ENCODE measurements at regions not wholly inside any gene's neighbourhood (a gene's known extent, or its start where the extent isn't known, plus 50 kb on each side); places are given as distances from the start of the nearest gene placed in this dataset.

DNA sequence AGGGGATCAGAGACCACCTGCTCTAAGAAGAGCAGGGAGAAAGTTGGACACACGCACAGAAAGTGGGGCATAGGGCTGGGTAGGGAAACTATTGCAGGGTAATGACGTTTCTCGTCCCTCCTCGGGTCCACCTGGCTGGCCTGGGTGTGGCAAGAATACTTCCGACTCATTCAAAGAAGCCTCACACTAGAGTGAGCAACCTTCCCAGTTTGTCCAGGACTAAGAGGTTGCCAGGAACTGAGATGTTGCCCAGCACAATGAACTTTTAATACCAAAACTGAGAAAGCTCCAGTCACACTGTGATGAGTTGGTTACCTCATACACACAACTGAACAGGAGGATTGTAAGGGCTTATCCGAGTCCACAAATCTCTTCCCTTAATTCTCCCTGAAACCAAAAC, 74.5 kb upstream of the ADGRF1 start:
- Histone ChIP-seq H2AFZ (ENCODE audit: low read depth, low read length, severe bottlenecking) (no peak overlapping the region), H3K9ac (ENCODE audit: low read length) (no peak overlapping the region), H3K36me3 (ENCODE audit: low read length) (no peaks in the 10 kb centered on the region), H3K27ac (ENCODE audit: low read depth, low read length) (no peak overlapping the region), H3F3A (ENCODE audit: insufficient read depth) (no peaks in the 10 kb centered on the region), H3K27me3 (ENCODE audit: low read length) (no peaks in the 10 kb centered on the region), H3K4me3 (ENCODE audit: insufficient read depth, low read length, poor library complexity, severe bottlenecking) (no peak overlapping the region), H4K20me1 (ENCODE audit: low read depth, low read length) (no peaks in the 10 kb centered on the region), H3K79me2 (ENCODE audit: insufficient read depth, low read length) (no peaks in the 10 kb centered on the region), H3K9me3 (ENCODE audit: insufficient read depth, low read length) (no peaks in the 10 kb centered on the region), H3K4me2 (ENCODE audit: low read depth, low read length, poor library complexity, severe bottlenecking) (no peak overlapping the region), H3K9me2 (replicated peaks; ENCODE audit: insufficient read depth, low read length) (no peaks in the 10 kb centered on the region)
- TF ChIP-seq, protein P1, sequence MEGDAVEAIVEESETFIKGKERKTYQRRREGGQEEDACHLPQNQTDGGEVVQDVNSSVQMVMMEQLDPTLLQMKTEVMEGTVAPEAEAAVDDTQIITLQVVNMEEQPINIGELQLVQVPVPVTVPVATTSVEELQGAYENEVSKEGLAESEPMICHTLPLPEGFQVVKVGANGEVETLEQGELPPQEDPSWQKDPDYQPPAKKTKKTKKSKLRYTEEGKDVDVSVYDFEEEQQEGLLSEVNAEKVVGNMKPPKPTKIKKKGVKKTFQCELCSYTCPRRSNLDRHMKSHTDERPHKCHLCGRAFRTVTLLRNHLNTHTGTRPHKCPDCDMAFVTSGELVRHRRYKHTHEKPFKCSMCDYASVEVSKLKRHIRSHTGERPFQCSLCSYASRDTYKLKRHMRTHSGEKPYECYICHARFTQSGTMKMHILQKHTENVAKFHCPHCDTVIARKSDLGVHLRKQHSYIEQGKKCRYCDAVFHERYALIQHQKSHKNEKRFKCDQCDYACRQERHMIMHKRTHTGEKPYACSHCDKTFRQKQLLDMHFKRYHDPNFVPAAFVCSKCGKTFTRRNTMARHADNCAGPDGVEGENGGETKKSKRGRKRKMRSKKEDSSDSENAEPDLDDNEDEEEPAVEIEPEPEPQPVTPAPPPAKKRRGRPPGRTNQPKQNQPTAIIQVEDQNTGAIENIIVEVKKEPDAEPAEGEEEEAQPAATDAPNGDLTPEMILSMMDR (IDR thresholded peaks at IDR 0.05; ENCODE audit: insufficient read depth, low read length, poor library complexity, severe bottlenecking): no peak
- TF ChIP-seq EZH2phosphoT487 (conservative IDR thresholded peaks at IDR 0.05; ENCODE audit: low read length): no peak

DNA sequence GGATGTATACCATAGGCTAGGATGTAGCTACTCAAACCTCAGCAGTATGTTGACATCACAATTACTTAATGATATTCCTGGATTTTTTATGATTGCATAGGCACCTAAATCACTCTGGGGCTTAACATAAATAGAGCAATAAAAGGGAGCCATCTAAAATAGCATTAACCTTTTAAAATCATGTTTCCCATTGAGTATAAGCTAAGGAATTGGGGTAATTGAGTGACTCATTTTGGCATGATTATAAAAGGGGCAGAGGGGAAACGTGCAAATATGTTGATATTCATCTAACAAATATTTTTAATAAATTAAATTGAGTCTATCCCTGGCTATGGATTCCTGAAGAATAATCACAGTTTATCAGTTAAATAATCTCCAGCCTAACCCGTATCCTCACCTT, 74.0 kb upstream of the ADGRF1 start:
- H3K9ac ChIP-seq (ENCODE audit: low read length): no peak overlapping the region
- H2AFZ ChIP-seq (ENCODE audit: low read depth, low read length, severe bottlenecking): no peak overlapping the region
- H4K20me1 ChIP-seq (ENCODE audit: low read depth, low read length): no peaks in the 10 kb centered on the region
- no peak overlapping the region for H3K4me3 ChIP-seq (ENCODE audit: insufficient read depth, low read length, poor library complexity, severe bottlenecking)
- no peaks in the 10 kb centered on the region for H3F3A ChIP-seq (ENCODE audit: insufficient read depth)
- H3K9me3 ChIP-seq (ENCODE audit: insufficient read depth, low read length): no peaks in the 10 kb centered on the region
- no peaks in the 10 kb centered on the region for H3K36me3 ChIP-seq (ENCODE audit: low read length)
- TF ChIP-seq EZH2phosphoT487 (conservative IDR thresholded peaks at IDR 0.05; ENCODE audit: low read length): no peak
- TF ChIP-seq, protein P1 (IDR thresholded peaks at IDR 0.05; ENCODE audit: insufficient read depth, low read length, poor library complexity, severe bottlenecking): no peak
- no peak overlapping the region for H3K27ac ChIP-seq (ENCODE audit: low read depth, low read length)
- no peak overlapping the region for H3K4me2 ChIP-seq (ENCODE audit: low read depth, low read length, poor library complexity, severe bottlenecking)
- H3K9me2 ChIP-seq (replicated peaks; ENCODE audit: insufficient read depth, low read length): no peaks in the 10 kb centered on the region
- no peaks in the 10 kb centered on the region for H3K79me2 ChIP-seq (ENCODE audit: insufficient read depth, low read length)
- no peaks in the 10 kb centered on the region for H3K27me3 ChIP-seq (ENCODE audit: low read length)

DNA sequence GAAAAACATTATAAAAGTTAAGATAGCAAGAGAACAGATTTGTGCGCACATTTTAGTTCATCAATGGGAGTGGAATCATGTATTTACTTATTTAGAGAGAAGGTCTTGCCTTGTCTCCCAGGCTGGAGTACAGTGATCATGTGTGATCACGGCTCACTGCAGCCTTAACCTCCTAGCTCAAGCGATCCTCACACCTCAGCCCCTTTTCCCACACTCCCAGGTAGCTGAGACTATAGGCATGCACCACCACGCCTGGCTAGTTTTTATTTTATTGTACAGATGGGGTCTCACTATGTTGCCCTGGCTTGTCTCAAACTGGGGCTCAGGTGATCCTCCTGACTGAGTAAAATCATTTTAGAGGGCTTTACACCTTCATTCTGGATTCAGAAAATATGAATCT, 72.3 kb upstream of the ADGRF1 start:
- H2AFZ ChIP-seq (ENCODE audit: low read depth, low read length, severe bottlenecking): no peak overlapping the region
- no peaks in the 10 kb centered on the region for H3F3A ChIP-seq (ENCODE audit: insufficient read depth)
- no peaks in the 10 kb centered on the region for H3K27me3 ChIP-seq (ENCODE audit: low read length)
- no peak overlapping the region for H3K9ac ChIP-seq (ENCODE audit: low read length)
- no peaks in the 10 kb centered on the region for H3K36me3 ChIP-seq (ENCODE audit: low read length)
- H3K9me3 ChIP-seq (ENCODE audit: insufficient read depth, low read length): no peaks in the 10 kb centered on the region
- no peaks in the 10 kb centered on the region for H3K9me2 ChIP-seq (replicated peaks; ENCODE audit: insufficient read depth, low read length)
- H3K4me3 ChIP-seq (ENCODE audit: insufficient read depth, low read length, poor library complexity, severe bottlenecking): no peak overlapping the region
- H3K27ac ChIP-seq (ENCODE audit: low read depth, low read length): no peak overlapping the region
- H3K79me2 ChIP-seq (ENCODE audit: insufficient read depth, low read length): no peaks in the 10 kb centered on the region
- H4K20me1 ChIP-seq (ENCODE audit: low read depth, low read length): no peaks in the 10 kb centered on the region
- no peak overlapping the region for H3K4me2 ChIP-seq (ENCODE audit: low read depth, low read length, poor library complexity, severe bottlenecking)
- TF ChIP-seq, protein P1 (IDR thresholded peaks at IDR 0.05; ENCODE audit: insufficient read depth, low read length, poor library complexity, severe bottlenecking): no peak
- no peak for TF ChIP-seq EZH2phosphoT487 (conservative IDR thresholded peaks at IDR 0.05; ENCODE audit: low read length)

DNA sequence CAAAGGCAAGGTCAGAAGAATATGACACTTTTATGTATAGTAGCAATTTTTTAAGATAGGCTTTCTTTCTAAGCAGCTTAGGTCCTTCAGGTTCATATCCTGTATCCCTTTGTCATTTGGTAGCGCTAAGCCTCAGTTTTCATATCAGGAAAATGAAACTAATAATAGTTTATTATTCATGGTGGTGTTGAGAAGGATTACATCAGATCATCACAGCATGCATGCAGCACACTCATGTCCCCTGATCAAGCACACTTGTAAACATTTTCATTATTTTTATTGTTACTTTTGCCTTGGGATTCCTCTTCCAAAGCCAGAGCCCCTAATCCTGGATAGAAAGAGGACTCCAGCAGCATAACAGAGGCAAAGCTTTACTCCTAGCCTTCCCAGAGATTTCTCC, 70.2 kb upstream of the ADGRF1 start:
- Histone ChIP-seq H3K9me3 (ENCODE audit: insufficient read depth, low read length) (no peaks in the 10 kb centered on the region), H2AFZ (ENCODE audit: low read depth, low read length, severe bottlenecking) (no peak overlapping the region), H3K27me3 (ENCODE audit: low read length) (no peaks in the 10 kb centered on the region), H4K20me1 (ENCODE audit: low read depth, low read length) (no peaks in the 10 kb centered on the region), H3K4me2 (ENCODE audit: low read depth, low read length, poor library complexity, severe bottlenecking) (no peak overlapping the region), H3K9ac (ENCODE audit: low read length) (no peak overlapping the region), H3K9me2 (replicated peaks; ENCODE audit: insufficient read depth, low read length) (no peaks in the 10 kb centered on the region), H3K36me3 (ENCODE audit: low read length) (no peaks in the 10 kb centered on the region), H3K27ac (ENCODE audit: low read depth, low read length) (no peak overlapping the region), H3F3A (ENCODE audit: insufficient read depth) (no peaks in the 10 kb centered on the region), H3K4me3 (ENCODE audit: insufficient read depth, low read length, poor library complexity, severe bottlenecking) (no peak overlapping the region), H3K79me2 (ENCODE audit: insufficient read depth, low read length) (no peaks in the 10 kb centered on the region)
- TF ChIP-seq EZH2phosphoT487 (conservative IDR thresholded peaks at IDR 0.05; ENCODE audit: low read length): no peak
- TF ChIP-seq, protein P1 (IDR thresholded peaks at IDR 0.05; ENCODE audit: insufficient read depth, low read length, poor library complexity, severe bottlenecking): no peak
